Hepatocyte (in vitro differentiated cells): ENCODE measurements at regions not wholly inside any gene's neighbourhood (a gene's known extent, or its start where the extent isn't known, plus 50 kb on each side); places are given as distances from the start of the nearest gene placed in this dataset.

Experiments
- DNase-seq: peaks from one replicate; pipeline ENCODE4 v3.0.0-alpha.2; 2016; ENCODE audit warnings: low spot score
- H2AFZ ChIP-seq: fragments of 200-600 bp; sonication (generic); 2 replicates; pipeline ENCODE4 v1.6.0; 2016; ENCODE audit warnings: antibody characterized with exemption, mild to moderate bottlenecking
- H3K27ac ChIP-seq: fragments of 200-600 bp; sonication (generic); 2 replicates; pipeline ENCODE4 v1.5.1; 2016; ENCODE audit warnings: mild to moderate bottlenecking
- H3K27me3 ChIP-seq: fragments of 200-600 bp; sonication (generic); 2 replicates; pipeline ENCODE4 v1.6.1; 2016
- H3K36me3 ChIP-seq: fragments of 200-600 bp; sonication (generic); replicated peaks from 2 replicates; pipeline ENCODE4 v1.5.1; 2016; ENCODE audit warnings: low read depth; ENCODE audit not compliant: insufficient read depth
- H3K4me1 ChIP-seq: fragments of 200-600 bp; sonication (generic); 2 replicates; pipeline ENCODE4 v1.5.1; 2016; ENCODE audit warnings: mild to moderate bottlenecking, moderate library complexity; ENCODE audit not compliant: insufficient read depth
- H3K4me2 ChIP-seq: fragments of 200-600 bp; sonication (generic); 2 replicates; pipeline ENCODE4 v1.6.0; 2016
- H3K4me3 ChIP-seq: fragments of 200-600 bp; sonication (generic); 2 replicates; pipeline ENCODE4 v1.5.1; 2016; ENCODE audit warnings: mild to moderate bottlenecking
- H3K79me2 ChIP-seq: fragments of 200-600 bp; sonication (generic); 2 replicates; pipeline ENCODE4 v1.6.0; 2017; ENCODE audit warnings: mild to moderate bottlenecking
- H3K9me2 ChIP-seq: fragments of 200-600 bp; sonication (generic); replicated peaks from 2 replicates; pipeline ENCODE4 v1.6.0; 2017; ENCODE audit warnings: mild to moderate bottlenecking; ENCODE audit not compliant: insufficient read depth
- H3K9me3 ChIP-seq: fragments of 200-600 bp; sonication (generic); 2 replicates; pipeline ENCODE4 v1.5.1; 2016; ENCODE audit warnings: low read depth, mild to moderate bottlenecking
- H4K20me1 ChIP-seq: fragments of 200-600 bp; sonication (generic); 2 replicates; pipeline ENCODE4 v1.6.0; 2016; ENCODE audit warnings: mild to moderate bottlenecking; ENCODE audit not compliant: insufficient read depth, poor library complexity, severe bottlenecking
- CTCF ChIP-seq: fragments of 200-600 bp; sonication (generic); IDR thresholded peaks from 2 replicates; pipeline ENCODE4 v1.5.1; 2016; ENCODE audit warnings: antibody characterized with exemption, mild to moderate bottlenecking; ENCODE audit not compliant: poor library complexity
- EZH2 ChIP-seq: fragments of 200-600 bp; sonication (generic); IDR thresholded peaks from 2 replicates; pipeline ENCODE4 v1.6.1; 2016; ENCODE audit warnings: antibody characterized with exemption, mild to moderate bottlenecking, borderline replicate concordance
- EZH2phosphoT487 ChIP-seq: fragments of 200-600 bp; sonication (generic); IDR thresholded peaks from one replicate; pipeline ENCODE4 v1.6.1; 2018; ENCODE audit warnings: antibody characterized with exemption, mild to moderate bottlenecking, low read depth, moderate library complexity; ENCODE audit not compliant: unreplicated experiment, severe bottlenecking
- WGBS: methylation state at CpG from one replicate; pipeline ENCODE4 v1.1.6; 2016; ENCODE audit warnings: low lambda C conversion rate; ENCODE audit errors: missing lambda C conversion rate; 5-methylcytosine and 5-hydroxymethylcytosine counted together

GRCh38 chr17:30590081-30590733 lies 113.0 kb downstream of the GOSR1 start:
- H2AFZ ChIP-seq = no peak overlapping the region
- H3K4me2 ChIP-seq = no peak overlapping the region

DNA sequence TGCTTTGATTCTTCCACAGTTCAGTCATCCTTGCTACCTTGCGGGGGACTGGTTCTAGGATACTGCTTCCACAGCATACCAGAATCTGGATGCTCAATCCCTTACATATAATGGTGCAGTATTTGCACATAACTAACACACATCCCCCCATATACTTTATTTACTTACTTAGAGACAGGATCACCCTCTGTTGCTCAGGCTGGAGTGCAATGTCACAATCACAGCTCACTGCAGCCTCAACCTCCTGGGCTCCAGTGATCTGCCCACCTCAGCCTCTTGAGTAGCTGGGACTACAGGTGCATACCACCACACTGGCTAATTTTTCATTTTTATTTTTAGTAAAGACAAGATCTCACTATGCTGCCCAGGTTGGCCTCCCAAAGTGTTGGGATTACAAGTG lies 112.2 kb downstream of the GOSR1 start:
- no peaks in the 10 kb centered on the region for H3K9me3 ChIP-seq
- H3K4me3 ChIP-seq = no peak overlapping the region
- WGBS = 95% methylated on average over 1 of the region's 1 CpG
- no peak for TF ChIP-seq EZH2
- TF ChIP-seq CTCF = no peak
- no peak for TF ChIP-seq EZH2phosphoT487
- no peaks in the 10 kb centered on the region for H3K4me1 ChIP-seq
- H3K27ac ChIP-seq = no peak overlapping the region
- no peaks in the 10 kb centered on the region for H3K27me3 ChIP-seq
- no peak overlapping the region for H3K4me2 ChIP-seq
- no peaks in the 10 kb centered on the region for H3K79me2 ChIP-seq
- no peak for DNase-seq
- H3K9me2 ChIP-seq = no peaks in the 10 kb centered on the region
- no peaks in the 10 kb centered on the region for H3K36me3 ChIP-seq
- H4K20me1 ChIP-seq = no peaks in the 10 kb centered on the region
- H2AFZ ChIP-seq = no peak overlapping the region

More at GRCh38 chr17:30590081-30590733, 113.0 kb downstream of the GOSR1 start:
- no peaks in the 10 kb centered on the region for H3K9me2 ChIP-seq
- no peaks in the 10 kb centered on the region for H4K20me1 ChIP-seq
- H3K27ac ChIP-seq = no peak overlapping the region
- H3K4me3 ChIP-seq = no peak overlapping the region
- WGBS = 72% methylated on average over 3 of the region's 3 CpGs
- no peaks in the 10 kb centered on the region for H3K36me3 ChIP-seq
- no peaks in the 10 kb centered on the region for H3K79me2 ChIP-seq
- no peak for TF ChIP-seq CTCF
- no peak for TF ChIP-seq EZH2phosphoT487
- no peak for TF ChIP-seq EZH2
- no peak for DNase-seq
- H3K4me1 ChIP-seq = no peaks in the 10 kb centered on the region
- no peaks in the 10 kb centered on the region for H3K9me3 ChIP-seq
- H3K27me3 ChIP-seq = no peaks in the 10 kb centered on the region

GRCh38 chr17:30588798-30589247 lies 111.6 kb downstream of the GOSR1 start:
- TF ChIP-seq EZH2 (no peak), EZH2phosphoT487 (no peak), CTCF (no peak)
- no peaks in the 10 kb centered on the region for H3K79me2 ChIP-seq
- H4K20me1 ChIP-seq = no peaks in the 10 kb centered on the region
- H3K9me3 ChIP-seq = no peaks in the 10 kb centered on the region
- no peak overlapping the region for H3K4me3 ChIP-seq
- H3K27me3 ChIP-seq = no peaks in the 10 kb centered on the region
- DNase-seq = no peak
- H3K9me2 ChIP-seq = no peaks in the 10 kb centered on the region
- H3K4me2 ChIP-seq = no peak overlapping the region
- no peaks in the 10 kb centered on the region for H3K4me1 ChIP-seq
- 77% methylated on average over 7 of the region's 7 CpGs for WGBS
- no peak overlapping the region for H3K27ac ChIP-seq
- H2AFZ ChIP-seq = no peak overlapping the region
- no peaks in the 10 kb centered on the region for H3K36me3 ChIP-seq
